Activated CD4-positive, alpha-beta T cell treated with anti-CD3 and anti-CD28 coated beads, Interleukin-2, amount 50 U/mL, for 4 hours (primary cell): ENCODE measurements at regions not wholly inside any gene's neighbourhood (a gene's known extent, or its start where the extent isn't known, plus 50 kb on each side); places are given as distances from the start of the nearest gene placed in this dataset.
"Not testable (repeated sequence)": the region's sequence is repeated elsewhere in the genome, so short reads cannot be mapped to it uniquely, and the experiment has no call there.

ENCODE experiments used
- DNase-seq, 2 experiments: peaks; one replicate each; pipeline ENCODE4 v3.0.0-alpha.2; 2020

GRCh38 chr19:23984911-23985310 lies 70.2 kb downstream of the ZNF726 start:
- DNase-seq = not testable (repeated sequence)

- DNase-seq = no peak
Observed at GRCh38 chr19:23986623-23987022, 71.9 kb downstream of the ZNF726 start.

- no peak for DNase-seq
Observed at GRCh38 chr19:23991170-23991569, 76.5 kb downstream of the ZNF726 start.

GRCh38 chr19:23992348-23992747 lies 77.7 kb downstream of the ZNF726 start:
- no peak for DNase-seq

GRCh38 chr19:23993440-23993839 lies 78.8 kb downstream of the ZNF726 start:
- DNase-seq = no peak

GRCh38 chr19:23996549-23996948 lies 81.9 kb downstream of the ZNF726 start:
- no peak for DNase-seq

- DNase-seq = no peak
Observed at GRCh38 chr19:23998568-23998967, 83.9 kb downstream of the ZNF726 start.

GRCh38 chr19:23999821-24000610 lies 85.3 kb downstream of the ZNF726 start:
- DNase-seq = no peak

- DNase-seq = no peak
Observed at GRCh38 chr19:24000656-24001055, 86.0 kb downstream of the ZNF726 start.

GRCh38 chr19:24002256-24002945 lies 84.6 kb upstream of the ZNF254 start:
- DNase-seq = no peak

GRCh38 chr19:24003537-24003936 lies 83.5 kb upstream of the ZNF254 start:
- no peak for DNase-seq

GRCh38 chr19:24004166-24004565 lies 82.8 kb upstream of the ZNF254 start:
- no peak for DNase-seq

- DNase-seq = no peak
Observed at GRCh38 chr19:24029941-24030636, 56.9 kb upstream of the ZNF254 start.

- no peak for DNase-seq
Observed at GRCh38 chr19:24032651-24033050, 54.3 kb upstream of the ZNF254 start.

GRCh38 chr19:24033301-24033962 lies 53.6 kb upstream of the ZNF254 start:
- DNase-seq = peak; percentile 74 to 75

- peak; percentile 3 to 6 for DNase-seq
Observed at GRCh38 chr19:24033963-24034342, 53.0 kb upstream of the ZNF254 start.

GRCh38 chr19:24035261-24035880 lies 51.6 kb upstream of the ZNF254 start:
- DNase-seq = not testable (repeated sequence)
